GM12874 (cell line): ENCODE measurements at regions not wholly inside any gene's neighbourhood (a gene's known extent, or its start where the extent isn't known, plus 50 kb on each side); places are given as distances from the start of the nearest gene placed in this dataset.

Experiments used
- TF ChIP-seq, protein P1 (sequence below): IDR thresholded peaks from 2 replicates; pipeline ENCODE4 v1.5.1; 2011; ENCODE audit warnings: low read depth, mild to moderate bottlenecking, control low read depth, low read length, moderate library complexity; ENCODE audit not compliant: insufficient read depth

DNA sequence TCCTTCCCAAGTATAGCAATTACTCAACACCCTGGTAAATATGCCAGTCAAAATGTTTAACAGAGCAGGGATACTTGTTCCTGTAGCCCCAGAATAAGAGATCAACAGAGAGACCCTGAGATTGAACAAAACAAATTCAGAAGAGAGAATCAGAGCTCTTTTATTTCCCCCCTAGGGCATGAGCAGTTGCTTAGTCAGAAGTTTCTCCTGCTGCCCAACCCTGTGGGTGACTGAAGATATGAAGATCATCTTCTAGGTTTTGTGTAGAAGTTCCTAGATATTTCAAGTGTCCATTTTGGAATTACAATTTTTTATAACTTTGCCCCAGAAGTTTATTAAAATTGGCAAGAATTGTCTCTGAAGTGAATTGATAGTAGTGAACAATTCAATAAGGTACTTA is 59.1 kb upstream of the RXFP1 start:
- TF ChIP-seq, protein P1, sequence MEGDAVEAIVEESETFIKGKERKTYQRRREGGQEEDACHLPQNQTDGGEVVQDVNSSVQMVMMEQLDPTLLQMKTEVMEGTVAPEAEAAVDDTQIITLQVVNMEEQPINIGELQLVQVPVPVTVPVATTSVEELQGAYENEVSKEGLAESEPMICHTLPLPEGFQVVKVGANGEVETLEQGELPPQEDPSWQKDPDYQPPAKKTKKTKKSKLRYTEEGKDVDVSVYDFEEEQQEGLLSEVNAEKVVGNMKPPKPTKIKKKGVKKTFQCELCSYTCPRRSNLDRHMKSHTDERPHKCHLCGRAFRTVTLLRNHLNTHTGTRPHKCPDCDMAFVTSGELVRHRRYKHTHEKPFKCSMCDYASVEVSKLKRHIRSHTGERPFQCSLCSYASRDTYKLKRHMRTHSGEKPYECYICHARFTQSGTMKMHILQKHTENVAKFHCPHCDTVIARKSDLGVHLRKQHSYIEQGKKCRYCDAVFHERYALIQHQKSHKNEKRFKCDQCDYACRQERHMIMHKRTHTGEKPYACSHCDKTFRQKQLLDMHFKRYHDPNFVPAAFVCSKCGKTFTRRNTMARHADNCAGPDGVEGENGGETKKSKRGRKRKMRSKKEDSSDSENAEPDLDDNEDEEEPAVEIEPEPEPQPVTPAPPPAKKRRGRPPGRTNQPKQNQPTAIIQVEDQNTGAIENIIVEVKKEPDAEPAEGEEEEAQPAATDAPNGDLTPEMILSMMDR = no peak
